Activated T-helper 17 cell treated with anti-CD3 and anti-CD28 coated beads, Interleukin-2, amount 50 U/mL, for 72 hours (primary cell): ENCODE measurements at regions not wholly inside any gene's neighbourhood (a gene's known extent, or its start where the extent isn't known, plus 50 kb on each side); places are given as distances from the start of the nearest gene placed in this dataset.

ENCODE experiments used
- ATAC-seq: fragments of 150-1000 bp; cut with Tn5 transposase; replicated peaks from 2 replicates; pipeline ENCODE4 v1.10.0; 2021; ENCODE audit warnings: mild to moderate bottlenecking, moderate library complexity
- H3K27ac Mint-ChIP-seq: one replicate; pipeline ENCODE4 v1.8.0; 2022; ENCODE audit warnings: mixed read lengths
- H3K27me3 Mint-ChIP-seq: one replicate; pipeline ENCODE4 v1.8.0; 2022; ENCODE audit warnings: mixed read lengths
- H3K36me3 Mint-ChIP-seq: one replicate; pipeline ENCODE4 v1.8.0; 2022; ENCODE audit warnings: low read depth, mild to moderate bottlenecking, mixed read lengths
- H3K4me1 Mint-ChIP-seq: one replicate; pipeline ENCODE4 v1.8.0; 2022; ENCODE audit warnings: mixed read lengths
- H3K4me3 Mint-ChIP-seq: one replicate; pipeline ENCODE4 v1.8.0; 2022; ENCODE audit warnings: mild to moderate bottlenecking, mixed read lengths
- H3K9me3 Mint-ChIP-seq: one replicate; pipeline ENCODE4 v1.8.0; 2022; ENCODE audit warnings: mixed read lengths

GRCh38 chr2:128585706-128586105 is 267.0 kb upstream of the HS6ST1 start:
- no peaks in the 10 kb centered on the region for H3K36me3 Mint-ChIP-seq
- H3K9me3 Mint-ChIP-seq: no peaks in the 10 kb centered on the region
- H3K4me1 Mint-ChIP-seq: no peaks in the 10 kb centered on the region
- H3K27me3 Mint-ChIP-seq: peaks cover 9% of the 10 kb centered on the region
- no peak overlapping the region for H3K4me3 Mint-ChIP-seq
- ATAC-seq: peak; percentile 51
- H3K27ac Mint-ChIP-seq: no peak overlapping the region

- Mint-ChIP-seq H3K9me3 (no peaks in the 10 kb centered on the region), H3K36me3 (no peaks in the 10 kb centered on the region), H3K4me1 (no peaks in the 10 kb centered on the region), H3K27ac (no peak overlapping the region), H3K27me3 (peaks cover 9% of the 10 kb centered on the region), H3K4me3 (no peak overlapping the region)
- ATAC-seq: no peak
These were observed 271.0 kb upstream of the HS6ST1 start for GRCh38 chr2:128589681-128590080.

GRCh38 chr2:128590309-128591021 is 271.8 kb upstream of the HS6ST1 start:
- Mint-ChIP-seq H3K4me3 (no peak overlapping the region), H3K36me3 (no peaks in the 10 kb centered on the region), H3K27me3 (peaks cover 9% of the 10 kb centered on the region), H3K27ac (no peak overlapping the region), H3K4me1 (no peaks in the 10 kb centered on the region), H3K9me3 (no peaks in the 10 kb centered on the region)
- ATAC-seq: no peak

- Mint-ChIP-seq H3K27me3 (peaks cover 9% of the 10 kb centered on the region), H3K36me3 (no peaks in the 10 kb centered on the region), H3K4me1 (no peaks in the 10 kb centered on the region), H3K4me3 (no peak overlapping the region), H3K27ac (no peak overlapping the region), H3K9me3 (no peaks in the 10 kb centered on the region)
- no peak for ATAC-seq
These were observed 272.6 kb upstream of the HS6ST1 start for GRCh38 chr2:128591022-128591860.

- peaks cover 9% of the 10 kb centered on the region for H3K27me3 Mint-ChIP-seq
- no peaks in the 10 kb centered on the region for H3K36me3 Mint-ChIP-seq
- no peak overlapping the region for H3K27ac Mint-ChIP-seq
- H3K9me3 Mint-ChIP-seq: no peaks in the 10 kb centered on the region
- no peaks in the 10 kb centered on the region for H3K4me1 Mint-ChIP-seq
- no peak overlapping the region for H3K4me3 Mint-ChIP-seq
- no peak for ATAC-seq
These were observed 273.5 kb upstream of the HS6ST1 start for GRCh38 chr2:128591861-128592822.

GRCh38 chr2:128593518-128593878 is 274.8 kb upstream of the HS6ST1 start:
- no peaks in the 10 kb centered on the region for H3K4me1 Mint-ChIP-seq

GRCh38 chr2:128593879-128594650 is 275.4 kb upstream of the HS6ST1 start:
- H3K9me3 Mint-ChIP-seq: no peaks in the 10 kb centered on the region
- no peaks in the 10 kb centered on the region for H3K36me3 Mint-ChIP-seq

More at GRCh38 chr2:128593518-128593878, 274.8 kb upstream of the HS6ST1 start:
- Mint-ChIP-seq H3K4me3 (no peak overlapping the region), H3K36me3 (no peaks in the 10 kb centered on the region), H3K27me3 (peaks cover 9% of the 10 kb centered on the region), H3K9me3 (no peaks in the 10 kb centered on the region), H3K27ac (no peak overlapping the region)
- no peak for ATAC-seq

GRCh38 chr2:128594651-128594910 is 275.9 kb upstream of the HS6ST1 start:
- Mint-ChIP-seq H3K27me3 (peaks cover 4% of the 10 kb centered on the region), H3K27ac (no peak overlapping the region)

More at GRCh38 chr2:128593879-128594650, 275.4 kb upstream of the HS6ST1 start:
- Mint-ChIP-seq H3K27me3 (peaks cover 7% of the 10 kb centered on the region), H3K4me1 (no peaks in the 10 kb centered on the region), H3K4me3 (no peak overlapping the region), H3K27ac (no peak overlapping the region)
- no peak for ATAC-seq

GRCh38 chr2:128594953-128595677 is 276.4 kb upstream of the HS6ST1 start:
- H3K9me3 Mint-ChIP-seq: no peaks in the 10 kb centered on the region
- H3K36me3 Mint-ChIP-seq: no peaks in the 10 kb centered on the region
- H3K4me3 Mint-ChIP-seq: no peak overlapping the region
- no peaks in the 10 kb centered on the region for H3K27me3 Mint-ChIP-seq
- ATAC-seq: no peak
- no peaks in the 10 kb centered on the region for H3K4me1 Mint-ChIP-seq
- no peak overlapping the region for H3K27ac Mint-ChIP-seq

More at GRCh38 chr2:128594651-128594910, 275.9 kb upstream of the HS6ST1 start:
- Mint-ChIP-seq H3K4me3 (no peak overlapping the region), H3K9me3 (no peaks in the 10 kb centered on the region), H3K4me1 (no peaks in the 10 kb centered on the region), H3K36me3 (no peaks in the 10 kb centered on the region)
- no peak for ATAC-seq

GRCh38 chr2:128595763-128596395 is 277.2 kb upstream of the HS6ST1 start:
- no peaks in the 10 kb centered on the region for H3K36me3 Mint-ChIP-seq
- H3K27me3 Mint-ChIP-seq: no peaks in the 10 kb centered on the region
- H3K27ac Mint-ChIP-seq: no peak overlapping the region
- H3K4me1 Mint-ChIP-seq: no peaks in the 10 kb centered on the region
- ATAC-seq: no peak
- no peak overlapping the region for H3K4me3 Mint-ChIP-seq
- no peaks in the 10 kb centered on the region for H3K9me3 Mint-ChIP-seq

- Mint-ChIP-seq H3K4me3 (no peak overlapping the region), H3K36me3 (no peaks in the 10 kb centered on the region), H3K9me3 (no peaks in the 10 kb centered on the region), H3K27ac (no peak overlapping the region), H3K27me3 (no peaks in the 10 kb centered on the region), H3K4me1 (no peaks in the 10 kb centered on the region)
- ATAC-seq: no peak
These were observed 277.9 kb upstream of the HS6ST1 start for GRCh38 chr2:128596396-128597120.

GRCh38 chr2:128597121-128597762 is 278.6 kb upstream of the HS6ST1 start:
- Mint-ChIP-seq H3K4me1 (no peaks in the 10 kb centered on the region), H3K36me3 (no peaks in the 10 kb centered on the region), H3K4me3 (no peak overlapping the region), H3K9me3 (no peaks in the 10 kb centered on the region), H3K27me3 (no peaks in the 10 kb centered on the region), H3K27ac (no peak overlapping the region)
- ATAC-seq: no peak
